GM19324 (cell line): ENCODE measurements at regions not wholly inside any gene's neighbourhood (a gene's known extent, or its start where the extent isn't known, plus 50 kb on each side); places are given as distances from the start of the nearest gene placed in this dataset.

Experiments
- ATAC-seq: cut with Tn5 transposase; IDR thresholded peaks from one replicate; pipeline ENCODE4 v1.9.1; 2021; ENCODE audit warnings: mild to moderate bottlenecking, moderate library complexity; ENCODE audit not compliant: unreplicated experiment, low FRiP score

DNA sequence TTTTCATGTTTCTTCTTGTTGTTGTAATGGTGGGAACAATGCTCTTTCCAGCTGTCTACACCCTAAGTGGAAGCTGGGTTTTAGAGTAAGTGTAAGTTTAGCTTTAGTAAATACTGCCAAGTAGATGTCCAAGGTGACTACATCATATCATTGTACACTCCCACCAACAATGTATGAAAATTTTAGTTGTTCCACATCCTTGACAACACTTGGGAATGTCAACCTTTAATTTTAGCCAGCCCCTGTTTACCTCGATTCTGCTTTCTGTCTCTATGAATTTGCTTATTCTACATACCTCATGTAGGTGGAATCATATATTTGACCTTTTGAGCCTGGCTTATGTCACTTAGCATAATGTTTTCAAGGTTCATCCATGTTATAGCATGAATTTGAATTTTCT is 93.0 kb downstream of the MTPAP start:
- ATAC-seq = no peak

GRCh38 chr10:30254926-30255325 is 94.2 kb downstream of the MTPAP start:
- ATAC-seq = no peak

- ATAC-seq = no peak
Measured at GRCh38 chr10:30248728-30249127, 100.3 kb downstream of the MTPAP start.

- no peak for ATAC-seq
Measured at GRCh38 chr10:30247704-30248103, 101.4 kb downstream of the MTPAP start.

- no peak for ATAC-seq
Measured at GRCh38 chr10:30241422-30242110, 107.5 kb downstream of the MTPAP start.

- ATAC-seq = no peak
Measured at GRCh38 chr10:30238836-30239235, 110.2 kb downstream of the MTPAP start.

DNA sequence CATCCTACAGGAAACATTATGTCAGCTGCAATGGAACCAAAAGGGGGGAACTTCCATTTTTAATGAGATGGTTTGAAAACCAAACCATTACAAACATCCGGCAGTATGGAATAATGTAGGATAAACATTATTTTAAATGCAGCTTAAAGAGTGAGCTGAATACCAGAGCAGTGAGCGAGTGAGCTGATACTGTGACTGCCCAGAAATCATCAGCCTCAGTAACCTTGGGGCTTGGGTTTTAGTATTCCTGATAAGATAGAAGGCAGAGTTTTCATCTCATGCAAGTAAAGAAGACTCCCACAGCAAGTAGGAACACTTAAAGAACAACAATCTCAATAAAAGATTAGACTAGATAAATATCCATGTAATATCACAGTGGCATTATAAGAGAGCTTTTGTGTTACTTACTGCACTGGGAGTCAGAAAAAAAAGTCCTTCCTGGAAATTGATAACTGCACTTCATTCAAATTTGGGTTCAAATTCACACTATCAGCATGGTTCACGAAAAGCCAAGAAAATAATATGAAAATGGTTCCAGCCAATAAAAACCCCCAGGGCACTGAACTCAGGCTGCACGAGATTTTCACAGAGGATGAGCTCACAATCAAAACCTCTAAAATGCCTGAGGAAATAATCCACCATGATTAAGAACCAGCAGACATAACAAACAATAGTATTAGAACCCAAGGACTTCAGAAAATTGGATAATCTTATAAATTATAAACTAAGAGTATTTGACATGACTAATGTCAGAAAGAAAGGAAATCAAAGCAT is 115.7 kb downstream of the MTPAP start:
- no peak for ATAC-seq

- no peak for ATAC-seq
Measured at GRCh38 chr10:30231709-30232108, 117.4 kb downstream of the MTPAP start.

- ATAC-seq = no peak
Measured at GRCh38 chr10:30231071-30231652, 117.9 kb downstream of the MTPAP start.

- ATAC-seq = no peak
Measured at GRCh38 chr10:30229536-30229935, 119.5 kb downstream of the MTPAP start.

GRCh38 chr10:30228417-30229036 is 120.6 kb downstream of the MTPAP start:
- no peak for ATAC-seq

DNA sequence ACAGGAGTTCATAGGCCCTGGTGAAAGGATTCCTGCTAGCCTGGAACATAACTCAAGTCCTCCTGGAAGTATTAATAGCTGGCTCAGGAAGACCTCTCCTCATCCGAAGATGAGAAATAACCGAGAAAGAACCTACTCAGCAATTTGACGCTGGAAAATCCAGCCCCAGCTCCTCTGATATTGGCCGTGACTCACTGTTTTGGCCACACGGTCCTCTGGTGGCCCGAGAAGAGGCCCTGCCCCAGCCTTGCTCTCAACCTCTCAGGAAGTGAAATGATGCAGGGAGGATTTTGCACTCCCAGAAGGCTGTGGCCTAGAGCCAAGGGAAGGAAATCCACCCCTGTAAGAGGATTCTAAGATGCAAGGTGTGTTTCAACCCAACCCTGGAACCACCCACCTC is 121.6 kb downstream of the MTPAP start:
- ATAC-seq = no peak

- ATAC-seq = no peak
Measured at GRCh38 chr10:30219971-30220751, 128.9 kb downstream of the MTPAP start.

- ATAC-seq = no peak
Measured at GRCh38 chr10:30216821-30217220, 132.3 kb downstream of the MTPAP start.

GRCh38 chr10:30215623-30216022 is 133.5 kb downstream of the MTPAP start:
- ATAC-seq = no peak

DNA sequence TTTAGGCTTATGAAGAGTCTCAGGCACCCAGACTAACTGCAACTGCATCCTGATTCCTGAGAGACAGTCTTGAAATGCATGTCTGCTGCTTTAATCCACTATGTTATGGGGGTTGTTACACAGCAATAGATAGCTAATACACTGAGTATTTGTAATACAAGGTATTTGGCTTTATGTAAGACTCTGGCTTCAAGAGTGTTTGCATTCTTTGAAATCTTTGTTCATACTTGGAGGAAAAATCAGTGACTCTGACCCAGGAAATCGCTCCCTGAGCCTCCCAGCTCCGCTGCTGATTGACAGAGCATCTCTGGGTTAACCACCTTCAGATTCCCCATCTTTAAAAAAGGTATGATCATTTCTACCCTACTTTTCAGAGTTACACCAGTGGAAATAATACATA is 133.9 kb downstream of the MTPAP start:
- no peak for ATAC-seq

DNA sequence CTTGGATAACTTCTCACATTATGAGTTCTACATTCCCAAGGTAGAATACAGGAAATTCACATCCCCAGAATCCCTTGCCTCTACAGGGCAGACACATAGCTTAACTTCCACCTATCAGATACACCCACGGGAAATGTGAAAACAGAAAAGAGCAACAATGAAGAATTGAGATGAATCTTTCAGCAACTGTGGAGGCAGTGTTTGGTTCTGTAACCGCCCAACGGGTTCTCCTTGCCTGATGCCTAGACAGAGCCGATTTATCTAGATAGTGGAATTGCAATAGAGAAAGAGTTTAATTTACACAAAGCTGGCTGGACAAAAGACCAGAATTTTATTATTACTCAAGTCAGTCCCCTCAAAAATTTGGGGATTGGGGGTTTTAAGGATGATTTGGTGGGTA is 138.8 kb downstream of the MTPAP start:
- no peak for ATAC-seq

DNA sequence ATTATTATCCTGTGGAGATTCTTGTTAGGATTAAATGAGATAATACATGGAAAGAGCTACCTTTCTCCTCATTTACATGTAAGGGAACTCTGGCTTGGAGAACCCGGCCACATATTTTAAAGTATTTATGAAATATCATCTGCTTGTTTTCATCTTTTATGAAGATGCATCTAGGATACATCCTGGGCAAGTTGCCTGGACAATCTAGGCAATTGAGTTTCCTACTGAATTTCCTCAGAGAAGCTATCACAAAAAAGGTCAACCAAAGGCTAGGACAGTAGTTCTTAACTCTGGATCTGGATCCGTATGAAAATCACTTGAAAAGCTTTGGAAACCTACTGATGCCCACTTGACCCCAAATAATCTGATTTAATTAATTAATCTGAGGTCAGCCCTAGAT is 140.7 kb downstream of the MTPAP start:
- no peak for ATAC-seq

- no peak for ATAC-seq
Measured at GRCh38 chr10:30207485-30208052, 141.5 kb downstream of the MTPAP start.

- no peak for ATAC-seq
Measured at GRCh38 chr10:30200017-30200415, 140.6 kb upstream of the JCAD start.
